B cell (primary cell): ENCODE measurements at regions not wholly inside any gene's neighbourhood (a gene's known extent, or its start where the extent isn't known, plus 50 kb on each side); places are given as distances from the start of the nearest gene placed in this dataset.

ENCODE experiments used
- ATAC-seq: fragments of 200-7000 bp; cut with Tn5 transposase; one replicate; pipeline ENCODE4 v1.10.0; 2021; ENCODE audit warnings: low read depth, mild to moderate bottlenecking, moderate number of reproducible peaks, moderate library complexity
- CTCF ChIA-PET: fragments of 350-600 bp; sonication (Branson Sonifier 250); formaldehyde crosslinking; loops from one replicate; lab custom pipeline; 2021; ENCODE audit warnings: antibody characterized with exemption, inconsistent platforms; lab: Charles Lee
- POLR2A ChIA-PET: fragments of 350-600 bp; sonication (Branson Sonifier 250); formaldehyde crosslinking; loops from one replicate; lab custom pipeline; 2021; ENCODE audit warnings: antibody characterized with exemption; lab: Charles Lee
- DNase-seq: peaks from one replicate; pipeline ENCODE4 v3.0.0; 2013
- H2AFZ ChIP-seq: 2 replicates; pipeline ENCODE4 v1.6.1; 2012; ENCODE audit warnings: mild to moderate bottlenecking, low read depth, low read length; ENCODE audit not compliant: insufficient read depth, poor library complexity, severe bottlenecking
- H3K27ac ChIP-seq, 2 donors: 1 replicate in 1 of 2; 2 replicates in 1 of 2; pipeline ENCODE4 v1.5.1; 2012 to 2013; ENCODE audit warnings: low read length in 2 of 2, mild to moderate bottlenecking in 2 of 2, moderate library complexity in 1 of 2
- H3K27me3 ChIP-seq, 4 experiments: fragments of 200-600 bp in 1 of 4; sonication (generic) in 1 of 4; replicated peaks in 1 of 4; 1 replicate in 2 of 4; 2 replicates in 2 of 4; pipeline versions ENCODE4 v1.6.1 to v1.7.0; 2013 to 2016; ENCODE audit warnings: low read length in 3 of 4, mild to moderate bottlenecking in 2 of 4, mixed read lengths in 1 of 4, moderate library complexity in 1 of 4; ENCODE audit not compliant: insufficient read depth in 4 of 4, control insufficient read depth in 3 of 4; ENCODE audit errors: control extremely low read depth in 1 of 4
- H3K36me3 ChIP-seq, 2 experiments: replicated peaks in 1 of 2; 1 replicate in 1 of 2; 2 replicates in 1 of 2; pipeline versions ENCODE4 v1.6.1 to v1.7.1; 2013; ENCODE audit warnings: low read length in 1 of 2; ENCODE audit not compliant: insufficient read depth in 2 of 2, control insufficient read depth in 1 of 2; ENCODE audit errors: control extremely low read depth in 1 of 2, extremely low read depth in 1 of 2
- H3K4me1 ChIP-seq, 2 donors: fragments of 200-600 bp in 1 of 2; sonication (generic) in 1 of 2; 1 replicate in 1 of 2; 2 replicates in 1 of 2; pipeline versions ENCODE4 v1.5.1 to v1.6.1; 2013 to 2017; ENCODE audit warnings: low read length in 2 of 2; ENCODE audit not compliant: control insufficient read depth in 2 of 2, insufficient read depth in 2 of 2
- H3K4me2 ChIP-seq: replicated peaks from 2 replicates; pipeline ENCODE3; 2012; ENCODE audit warnings: mild to moderate bottlenecking, low read depth, low read length; ENCODE audit not compliant: poor library complexity, severe bottlenecking
- H3K4me3 ChIP-seq, 5 experiments: fragments of 200-600 bp in 1 of 5; sonication (generic) in 1 of 5; 1 replicate in 3 of 5; 2 replicates in 2 of 5; pipeline versions ENCODE4 v1.5.1 to v1.7.0; 2011 to 2016; ENCODE audit warnings: low read length in 4 of 5, mild to moderate bottlenecking in 4 of 5, low read depth in 2 of 5, control low read depth in 1 of 5, moderate library complexity in 1 of 5; ENCODE audit not compliant: insufficient read depth in 1 of 5; ENCODE audit errors: control extremely low read depth in 1 of 5, extremely low read depth in 1 of 5
- H3K79me2 ChIP-seq: fragments of 200-600 bp; sonication (generic); one replicate; pipeline ENCODE4 v1.6.0; 2016; ENCODE audit warnings: low read length; ENCODE audit not compliant: control insufficient read depth, insufficient read depth
- H3K9ac ChIP-seq: fragments of 200-600 bp; sonication (generic); 2 replicates; pipeline ENCODE4 v1.6.1; 2017; ENCODE audit warnings: mild to moderate bottlenecking, low read length, moderate library complexity
- H3K9me3 ChIP-seq, 3 donors: one replicate each; pipeline versions ENCODE4 v1.6.1 to v1.7.1; 2013; ENCODE audit warnings: low read length in 2 of 3; ENCODE audit not compliant: control insufficient read depth in 2 of 3, insufficient read depth in 1 of 3; ENCODE audit errors: control extremely low read depth in 1 of 3
- H4K20me1 ChIP-seq: 2 replicates; pipeline ENCODE4 v1.6.0; 2012; ENCODE audit warnings: mild to moderate bottlenecking, low read length; ENCODE audit not compliant: insufficient read depth, control insufficient read depth, poor library complexity, severe bottlenecking
- H3K27ac Mint-ChIP-seq: one replicate; pipeline ENCODE4 v1.8.0; 2021; ENCODE audit warnings: mixed read lengths
- H3K27me3 Mint-ChIP-seq: one replicate; pipeline ENCODE4 v1.8.0; 2021; ENCODE audit warnings: mixed read lengths
- H3K4me1 Mint-ChIP-seq: one replicate; pipeline ENCODE4 v1.8.0; 2021; ENCODE audit warnings: mixed read lengths
- H3K4me3 Mint-ChIP-seq: one replicate; pipeline ENCODE4 v1.8.0; 2021; ENCODE audit warnings: mixed read lengths
- H3K9me3 Mint-ChIP-seq: one replicate; pipeline ENCODE4 v1.8.0; 2022; ENCODE audit warnings: mixed read lengths; ENCODE audit not compliant: insufficient read depth
- CTCF ChIP-seq: fragments of 200-600 bp; IDR thresholded peaks from one replicate; pipeline ENCODE4 v1.8.0; 2022; ENCODE audit warnings: antibody characterized with exemption, mild to moderate bottlenecking
- EZH2 ChIP-seq: IDR thresholded peaks from 2 replicates; pipeline ENCODE4 v1.6.1; 2012; ENCODE audit warnings: borderline replicate concordance, low read depth, mild to moderate bottlenecking, moderate library complexity, low read length; ENCODE audit not compliant: insufficient read depth, poor library complexity, severe bottlenecking
- WGBS: methylation state at CpG from one replicate; pipeline ENCODE4 v1.1.5; 2013; ENCODE audit warnings: missing lambda C conversion rate; ENCODE audit not compliant: insufficient coverage; 5-methylcytosine and 5-hydroxymethylcytosine counted together
- intact Hi-C: fragments of 100-400 bp; cut with micrococcal nuclease; formaldehyde crosslinking; loops from one replicate; pipeline ENCODE4 v1.10.0; 2022

GRCh38 chr6:141675957-141676356 is 456.8 kb upstream of the GJE1 start:
- H3K27ac ChIP-seq: no peak overlapping the region
- CTCF ChIA-PET: no interaction called here
- ATAC-seq (no peak), DNase-seq (no peak)
- H3K4me1 Mint-ChIP-seq: no peaks in the 10 kb centered on the region
- H3K27ac Mint-ChIP-seq: no peak overlapping the region
- H3K9me3 Mint-ChIP-seq: no peaks in the 10 kb centered on the region
- no peak overlapping the region for H3K9ac ChIP-seq
- no peaks in the 10 kb centered on the region for H3K4me1 ChIP-seq
- H3K4me3 Mint-ChIP-seq: no peak overlapping the region
- H3K27me3 ChIP-seq: no peaks in the 10 kb centered on the region
- no peak overlapping the region for H3K4me3 ChIP-seq
- no peaks in the 10 kb centered on the region for H3K36me3 ChIP-seq
- H3K9me3 ChIP-seq: no peaks in the 10 kb centered on the region
- H3K79me2 ChIP-seq: no peaks in the 10 kb centered on the region
- H2AFZ ChIP-seq: no peak overlapping the region
- WGBS: no CpG with 5 or more reads among the region's 1 CpG
- no peak overlapping the region for H3K4me2 ChIP-seq
- intact Hi-C loops: no loop called here
- TF ChIP-seq CTCF: no peak
- no peak for TF ChIP-seq EZH2
- H4K20me1 ChIP-seq: no peaks in the 10 kb centered on the region
- POLR2A ChIA-PET: no interaction called here
- no peaks in the 10 kb centered on the region for H3K27me3 Mint-ChIP-seq

- DNase-seq (no peak), ATAC-seq (no peak)
- ChIA-PET POLR2A (no interaction called here), CTCF (no interaction called here)
- Histone ChIP-seq H4K20me1 (no peaks in the 10 kb centered on the region), H3K4me1 (no peaks in the 10 kb centered on the region), H3K4me3 (no peak overlapping the region), H3K9ac (no peak overlapping the region), H3K79me2 (no peaks in the 10 kb centered on the region), H3K36me3 (no peaks in the 10 kb centered on the region), H2AFZ (no peak overlapping the region), H3K27ac (no peak overlapping the region), H3K9me3 (peaks cover 0 to 12% (median 0%) of the 10 kb centered on the region in 3 donors), H3K4me2 (no peak overlapping the region), H3K27me3 (no peaks in the 10 kb centered on the region)
- intact Hi-C loops: no loop called here
- H3K9me3 Mint-ChIP-seq: peaks cover 2% of the 10 kb centered on the region
- no peak for TF ChIP-seq EZH2
- TF ChIP-seq CTCF: no peak
- no peaks in the 10 kb centered on the region for H3K4me1 Mint-ChIP-seq
- H3K27ac Mint-ChIP-seq: no peak overlapping the region
- no peak overlapping the region for H3K4me3 Mint-ChIP-seq
- H3K27me3 Mint-ChIP-seq: no peaks in the 10 kb centered on the region
- 91% methylated on average over 2 of the region's 7 CpGs for WGBS
Observed at GRCh38 chr6:141669141-141669540, 463.6 kb upstream of the GJE1 start.
